HL-60 (cell line): ENCODE measurements at regions not wholly inside any gene's neighbourhood (a gene's known extent, or its start where the extent isn't known, plus 50 kb on each side); places are given as distances from the start of the nearest gene placed in this dataset.

Source experiments
- DNase-seq, 2 experiments: peaks; one replicate each; pipeline ENCODE4 v3.0.0-alpha.2; 2010 to 2020; ENCODE audit warnings: low read depth in 1 of 2, low spot score in 1 of 2
- H3K27ac ChIP-seq: fragments of 250-450 bp; sonication (Bioruptor Pico); replicated peaks from 2 replicates; pipeline ENCODE4 v1.5.1; 2020; ENCODE audit warnings: mild to moderate bottlenecking, moderate library complexity
- H3K27me3 ChIP-seq: fragments of 250-450 bp; sonication (Bioruptor Pico); 2 replicates; pipeline ENCODE4 v1.5.1; 2021; ENCODE audit warnings: mild to moderate bottlenecking, moderate library complexity; ENCODE audit not compliant: insufficient read depth, poor library complexity, severe bottlenecking
- H3K4me3 ChIP-seq: replicated peaks from 2 replicates; pipeline ENCODE4 v1.5.1; 2011; ENCODE audit warnings: mild to moderate bottlenecking, control low read depth, low read length; ENCODE audit not compliant: insufficient read depth
- GABPA ChIP-seq: IDR thresholded peaks from 2 replicates; pipeline ENCODE4 v1.6.1; 2012; ENCODE audit warnings: low read depth
- POLR2AphosphoS5 ChIP-seq: IDR thresholded peaks from 2 replicates; pipeline ENCODE4 v1.6.1; 2012; ENCODE audit warnings: low read depth
- REST ChIP-seq: IDR thresholded peaks from 2 replicates; pipeline ENCODE4 v1.6.1; 2012; ENCODE audit warnings: low read depth; ENCODE audit not compliant: insufficient replicate concordance
- SPI1 ChIP-seq: IDR thresholded peaks from 2 replicates; pipeline ENCODE4 v1.6.1; 2012; ENCODE audit warnings: low read depth, mild to moderate bottlenecking, borderline replicate concordance
- TF ChIP-seq, protein P1 (sequence below): IDR thresholded peaks from one replicate; pipeline ENCODE4 v1.5.1; 2011; ENCODE audit warnings: low read length, control low read depth, inconsistent platforms; ENCODE audit not compliant: insufficient read depth

DNA sequence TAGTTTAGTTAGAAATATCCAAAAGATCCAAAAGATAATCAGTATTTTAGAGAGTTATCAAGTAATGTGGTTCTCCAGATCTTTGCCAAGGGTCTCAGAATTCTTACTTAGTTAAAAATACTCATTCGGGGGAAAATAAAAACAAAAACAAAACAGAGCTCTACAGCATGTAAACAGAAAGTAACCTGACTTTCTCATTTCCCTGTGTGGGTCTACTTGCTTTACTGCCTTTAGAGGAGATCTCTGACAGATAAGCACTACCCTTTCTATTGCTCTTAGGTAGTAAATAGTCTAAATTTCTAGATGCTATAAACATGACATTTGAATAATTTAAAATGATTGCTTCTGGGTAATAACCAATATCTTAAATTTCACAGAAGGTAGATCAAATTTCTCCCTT is 371.8 kb downstream of the RPL10L start:
- no peaks in the 10 kb centered on the region for H3K27me3 ChIP-seq
- H3K4me3 ChIP-seq, result no peak overlapping the region
- DNase-seq, result no peak
- no peak overlapping the region for H3K27ac ChIP-seq
- no peak for TF ChIP-seq GABPA
- TF ChIP-seq, protein P1, sequence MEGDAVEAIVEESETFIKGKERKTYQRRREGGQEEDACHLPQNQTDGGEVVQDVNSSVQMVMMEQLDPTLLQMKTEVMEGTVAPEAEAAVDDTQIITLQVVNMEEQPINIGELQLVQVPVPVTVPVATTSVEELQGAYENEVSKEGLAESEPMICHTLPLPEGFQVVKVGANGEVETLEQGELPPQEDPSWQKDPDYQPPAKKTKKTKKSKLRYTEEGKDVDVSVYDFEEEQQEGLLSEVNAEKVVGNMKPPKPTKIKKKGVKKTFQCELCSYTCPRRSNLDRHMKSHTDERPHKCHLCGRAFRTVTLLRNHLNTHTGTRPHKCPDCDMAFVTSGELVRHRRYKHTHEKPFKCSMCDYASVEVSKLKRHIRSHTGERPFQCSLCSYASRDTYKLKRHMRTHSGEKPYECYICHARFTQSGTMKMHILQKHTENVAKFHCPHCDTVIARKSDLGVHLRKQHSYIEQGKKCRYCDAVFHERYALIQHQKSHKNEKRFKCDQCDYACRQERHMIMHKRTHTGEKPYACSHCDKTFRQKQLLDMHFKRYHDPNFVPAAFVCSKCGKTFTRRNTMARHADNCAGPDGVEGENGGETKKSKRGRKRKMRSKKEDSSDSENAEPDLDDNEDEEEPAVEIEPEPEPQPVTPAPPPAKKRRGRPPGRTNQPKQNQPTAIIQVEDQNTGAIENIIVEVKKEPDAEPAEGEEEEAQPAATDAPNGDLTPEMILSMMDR, result no peak
- no peak for TF ChIP-seq REST

GRCh38 chr14:46279327-46279726 is 372.3 kb downstream of the RPL10L start:
- TF ChIP-seq, protein P1, result no peak
- TF ChIP-seq REST (no peak), GABPA (no peak), POLR2AphosphoS5 (no peak), SPI1 (no peak)
- no peak for DNase-seq
- Histone ChIP-seq H3K4me3 (no peak overlapping the region), H3K27ac (no peak overlapping the region), H3K27me3 (no peaks in the 10 kb centered on the region)

DNA sequence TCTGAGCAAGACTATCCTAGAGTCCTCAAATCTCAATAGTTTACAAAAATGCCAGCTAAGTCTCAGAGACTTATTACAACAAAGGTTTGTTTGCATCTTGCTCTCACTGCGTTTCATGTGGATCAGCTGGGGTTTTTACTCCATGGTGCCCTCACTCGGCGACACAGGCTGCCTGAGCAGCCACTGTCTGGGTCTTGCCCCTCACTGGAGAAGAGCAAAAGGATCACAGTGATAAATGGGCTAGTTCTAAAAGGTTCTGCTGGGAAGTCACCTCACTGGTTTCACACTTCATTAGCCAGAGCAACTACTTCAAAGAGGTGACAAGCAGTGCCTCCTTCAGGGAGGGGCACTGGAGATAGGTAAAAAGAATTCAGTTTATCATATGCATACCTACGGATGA is 392.0 kb downstream of the RPL10L start:
- Histone ChIP-seq H3K27ac (no peak overlapping the region), H3K27me3 (no peaks in the 10 kb centered on the region), H3K4me3 (no peak overlapping the region)
- no peak for DNase-seq
- TF ChIP-seq, protein P1, result no peak
- TF ChIP-seq SPI1, result no peak
- no peak for TF ChIP-seq POLR2AphosphoS5
- TF ChIP-seq GABPA, result no peak
- TF ChIP-seq REST, result no peak
